ENCODE measurements at regions not wholly inside any gene's neighbourhood (a gene's known extent, or its start where the extent isn't known, plus 50 kb on each side); places are given as distances from the start of the nearest gene placed in this dataset.

- H3K4me1 ChIP-seq (ENCODE audit: insufficient read depth): peaks cover 2% of the 10 kb centered on the region
- no peaks in the 10 kb centered on the region for H3K9me3 ChIP-seq
- no peak overlapping the region for H3K27ac ChIP-seq
- no peak overlapping the region for H3K4me3 ChIP-seq
- no peaks in the 10 kb centered on the region for H3K36me3 ChIP-seq
- DNase-seq: no peak
- no peak for TF ChIP-seq CTCF (IDR thresholded peaks at IDR 0.05)
- no peak for TF ChIP-seq EP300 (IDR thresholded peaks at IDR 0.05)
- TF ChIP-seq POLR2A (IDR thresholded peaks at IDR 0.05): no peak
- intact Hi-C loops (cut with DNase I): loop anchor here in 1 of 4 donors (5.0 kb wide), 1 partner anchor 886 kb away; the partner anchor contains the start of gene PTPRU
- no peaks in the 10 kb centered on the region for H3K27me3 ChIP-seq
These were observed 600.3 kb downstream of the MATN1 start for GRCh38 chr1:30123036-30123435.

GRCh38 chr1:30120245-30121000 is 603.0 kb downstream of the MATN1 start:
- no peak for TF ChIP-seq POLR2A (IDR thresholded peaks at IDR 0.05)
- no peak for TF ChIP-seq EP300 (IDR thresholded peaks at IDR 0.05)
- TF ChIP-seq CTCF (IDR thresholded peaks at IDR 0.05): no peak
- no peaks in the 10 kb centered on the region for H3K27me3 ChIP-seq
- H3K9me3 ChIP-seq: no peaks in the 10 kb centered on the region
- peaks cover 2% of the 10 kb centered on the region for H3K4me1 ChIP-seq (ENCODE audit: insufficient read depth)
- no peak overlapping the region for H3K27ac ChIP-seq
- intact Hi-C loops (cut with DNase I): loop anchor here in 1 of 4 donors (5.0 kb wide), 1 partner anchor 883 kb away; the partner anchor contains the start of gene PTPRU
- WGBS, 3 donors: 48 to 55% (median 49%) methylated on average over 16 of the region's 16 CpGs
- H3K4me3 ChIP-seq: no peak overlapping the region
- no peaks in the 10 kb centered on the region for H3K36me3 ChIP-seq
- DNase-seq: peak in 2 of 5 donors; percentile 18 to 54

DNA sequence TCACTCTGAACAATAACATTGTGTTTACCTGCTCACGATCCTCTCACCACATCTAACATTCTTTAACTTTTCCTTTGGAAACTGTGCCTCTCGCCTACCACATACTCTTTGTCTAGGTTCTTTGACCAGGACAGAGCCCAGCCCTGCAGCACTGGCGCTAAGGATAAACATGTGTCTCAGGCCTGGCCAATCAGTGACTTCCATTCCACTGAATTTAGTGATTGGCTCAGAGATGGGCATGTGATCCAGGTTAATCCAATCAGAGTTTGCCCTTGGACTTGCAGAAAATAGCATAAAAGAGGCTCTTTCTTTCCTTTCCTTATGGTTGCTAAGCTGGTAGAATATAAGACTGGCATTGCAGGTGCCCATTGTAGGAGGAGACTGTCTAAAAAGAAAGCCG is 605.7 kb downstream of the MATN1 start:
- intact Hi-C loops (cut with DNase I): loop anchor here in 1 of 4 donors (10.0 kb wide), 1 partner anchor 333 kb away; no protein-coding TSS in a partner anchor
- no peak for DNase-seq
- 93 to 95% (median 93%) methylated on average over 4 of the region's 4 CpGs for WGBS, 3 donors
- Histone ChIP-seq H3K36me3 (no peaks in the 10 kb centered on the region), H3K4me1 (ENCODE audit: insufficient read depth) (peaks cover 2% of the 10 kb centered on the region), H3K27ac (no peak overlapping the region), H3K27me3 (no peaks in the 10 kb centered on the region), H3K4me3 (no peak overlapping the region), H3K9me3 (no peaks in the 10 kb centered on the region)
- TF ChIP-seq CTCF (IDR thresholded peaks at IDR 0.05) (no peak), EP300 (IDR thresholded peaks at IDR 0.05) (no peak), POLR2A (IDR thresholded peaks at IDR 0.05) (no peak)

- TF ChIP-seq CTCF (IDR thresholded peaks at IDR 0.05) (peak in 1 of 3 donors; percentile 25), POLR2A (IDR thresholded peaks at IDR 0.05) (no peak)
- DNase-seq: peak; percentile 46 to 68 (median 58)
- intact Hi-C loops (cut with DNase I): loop anchor here in 1 of 4 donors (10.0 kb wide), 1 partner anchor 327 kb away; no protein-coding TSS in a partner anchor
- Histone ChIP-seq H3K4me3 (no peak overlapping the region), H3K27me3 (no peaks in the 10 kb centered on the region), H3K27ac (no peak overlapping the region), H3K36me3 (no peaks in the 10 kb centered on the region), H3K9me3 (no peaks in the 10 kb centered on the region), H3K4me1 (ENCODE audit: insufficient read depth) (no peaks in the 10 kb centered on the region)
- WGBS, 3 donors: 0 to 2% (median 1%) methylated on average over 14 of the region's 14 CpGs
These were observed 612.0 kb downstream of the MATN1 start for GRCh38 chr1:30111431-30111830.

Measured in ovary (tissue), 7 donors.